ENCODE measurements at regions not wholly inside any gene's neighbourhood (a gene's known extent, or its start where the extent isn't known, plus 50 kb on each side); places are given as distances from the start of the nearest gene placed in this dataset.

- H3K9me3 ChIP-seq (ENCODE audit: control extremely low read depth in 1 of 3, control insufficient read depth in 2 of 3, insufficient read depth in 1 of 3, low read length in 2 of 3), result peaks cover 0 to 1% (median 1%) of the 10 kb centered on the region in 3 donors
- Mint-ChIP-seq H3K9me3 (ENCODE audit: insufficient read depth) (no peaks in the 10 kb centered on the region), H3K27me3 (peaks cover 12% of the 10 kb centered on the region), H3K4me1 (no peaks in the 10 kb centered on the region), H3K4me3 (no peak overlapping the region), H3K27ac (no peak overlapping the region)
- H2AFZ ChIP-seq (ENCODE audit: insufficient read depth, low read depth, low read length, poor library complexity, severe bottlenecking), result no peak overlapping the region
- H3K4me2 ChIP-seq (replicated peaks; ENCODE audit: low read depth, low read length, poor library complexity, severe bottlenecking), result no peak overlapping the region
- DNase-seq (no peak), ATAC-seq (ENCODE audit: low read depth) (no peak)
- TF ChIP-seq CTCF (IDR thresholded peaks at IDR 0.05) (no peak), EZH2 (IDR thresholded peaks at IDR 0.05; ENCODE audit: borderline replicate concordance, insufficient read depth, low read depth, low read length, poor library complexity, severe bottlenecking) (no peak)
- no peak overlapping the region for H3K27ac ChIP-seq (ENCODE audit: low read length in 2 of 2)
- no peaks in the 10 kb centered on the region for H4K20me1 ChIP-seq (ENCODE audit: control insufficient read depth, insufficient read depth, low read length, poor library complexity, severe bottlenecking)
- no CpG with 5 or more reads among the region's 1 CpG for WGBS (ENCODE audit: insufficient coverage)
- H3K36me3 ChIP-seq (replicated peaks in 1 of 2; ENCODE audit: control extremely low read depth in 1 of 2, control insufficient read depth in 1 of 2, extremely low read depth in 1 of 2, insufficient read depth in 2 of 2, low read length in 1 of 2), result no peaks in the 10 kb centered on the region
- intact Hi-C loops (cut with micrococcal nuclease), result no loop called here
- ChIA-PET POLR2A (no interaction called here), CTCF (no interaction called here)
- H3K4me3 ChIP-seq (ENCODE audit: control extremely low read depth in 1 of 5, extremely low read depth in 1 of 5, insufficient read depth in 1 of 5, low read depth in 2 of 5, low read length in 4 of 5), result no peak overlapping the region
- H3K79me2 ChIP-seq (ENCODE audit: control insufficient read depth, insufficient read depth, low read length), result no peaks in the 10 kb centered on the region
- H3K9ac ChIP-seq (ENCODE audit: low read length), result no peak overlapping the region
- no peaks in the 10 kb centered on the region for H3K4me1 ChIP-seq (ENCODE audit: control insufficient read depth in 2 of 2, insufficient read depth in 2 of 2, low read length in 2 of 2)
- no peaks in the 10 kb centered on the region for H3K27me3 ChIP-seq (replicated peaks in 1 of 4; ENCODE audit: control extremely low read depth in 1 of 4, control insufficient read depth in 3 of 4, insufficient read depth in 4 of 4, low read length in 3 of 4)
These were observed 175.8 kb downstream of the RCHY1 start for GRCh38 chr4:75338352-75338880.

- ATAC-seq (ENCODE audit: low read depth) (no peak), DNase-seq (no peak)
- CTCF ChIA-PET, result no interaction called here
- no peak overlapping the region for H3K4me2 ChIP-seq (replicated peaks; ENCODE audit: low read depth, low read length, poor library complexity, severe bottlenecking)
- no peaks in the 10 kb centered on the region for H3K36me3 ChIP-seq (replicated peaks in 1 of 2; ENCODE audit: control extremely low read depth in 1 of 2, control insufficient read depth in 1 of 2, extremely low read depth in 1 of 2, insufficient read depth in 2 of 2, low read length in 1 of 2)
- H3K79me2 ChIP-seq (ENCODE audit: control insufficient read depth, insufficient read depth, low read length), result no peaks in the 10 kb centered on the region
- Mint-ChIP-seq H3K27me3 (peaks cover 24% of the 10 kb centered on the region), H3K4me3 (no peak overlapping the region), H3K27ac (no peak overlapping the region), H3K9me3 (ENCODE audit: insufficient read depth) (no peaks in the 10 kb centered on the region), H3K4me1 (no peaks in the 10 kb centered on the region)
- H3K4me1 ChIP-seq (ENCODE audit: control insufficient read depth in 2 of 2, insufficient read depth in 2 of 2, low read length in 2 of 2), result no peaks in the 10 kb centered on the region
- POLR2A ChIA-PET, result no interaction called here
- H3K4me3 ChIP-seq (ENCODE audit: control extremely low read depth in 1 of 5, extremely low read depth in 1 of 5, insufficient read depth in 1 of 5, low read depth in 2 of 5, low read length in 4 of 5), result no peak overlapping the region
- H3K9me3 ChIP-seq (ENCODE audit: control extremely low read depth in 1 of 3, control insufficient read depth in 2 of 3, insufficient read depth in 1 of 3, low read length in 2 of 3), result peaks cover 0 to 8% (median 0%) of the 10 kb centered on the region in 3 donors
- 87% methylated on average over 2 of the region's 4 CpGs for WGBS (ENCODE audit: insufficient coverage)
- H3K27me3 ChIP-seq (replicated peaks in 1 of 4; ENCODE audit: control extremely low read depth in 1 of 4, control insufficient read depth in 3 of 4, insufficient read depth in 4 of 4, low read length in 3 of 4), result peaks cover 0 to 11% (median 4%) of the 10 kb centered on the region in 4 experiments
- H4K20me1 ChIP-seq (ENCODE audit: control insufficient read depth, insufficient read depth, low read length, poor library complexity, severe bottlenecking), result no peaks in the 10 kb centered on the region
- no peak overlapping the region for H3K27ac ChIP-seq (ENCODE audit: low read length in 2 of 2)
- H3K9ac ChIP-seq (ENCODE audit: low read length), result no peak overlapping the region
- intact Hi-C loops (cut with micrococcal nuclease), result no loop called here
- TF ChIP-seq CTCF (IDR thresholded peaks at IDR 0.05), result no peak
- no peak for TF ChIP-seq EZH2 (IDR thresholded peaks at IDR 0.05; ENCODE audit: borderline replicate concordance, insufficient read depth, low read depth, low read length, poor library complexity, severe bottlenecking)
- H2AFZ ChIP-seq (ENCODE audit: insufficient read depth, low read depth, low read length, poor library complexity, severe bottlenecking), result no peak overlapping the region
These were observed 186.2 kb downstream of the RCHY1 start for GRCh38 chr4:75327804-75328512.
